22Rv1 (cell line): ENCODE measurements at regions not wholly inside any gene's neighbourhood (a gene's known extent, or its start where the extent isn't known, plus 50 kb on each side); places are given as distances from the start of the nearest gene placed in this dataset.

Experiments used
- H3K27ac ChIP-seq: fragments of 450-650 bp; 2 replicates; pipeline ENCODE4 v1.5.1; 2017
- CTCF ChIP-seq: fragments of 450-650 bp; IDR thresholded peaks from 2 replicates; pipeline ENCODE4 v1.5.1; 2017; ENCODE audit warnings: mild to moderate bottlenecking
- ZFX ChIP-seq: fragments of 450-650 bp; IDR thresholded peaks from 2 replicates; pipeline ENCODE4 v1.6.1; 2017; ENCODE audit warnings: antibody characterized with exemption, borderline replicate concordance

DNA sequence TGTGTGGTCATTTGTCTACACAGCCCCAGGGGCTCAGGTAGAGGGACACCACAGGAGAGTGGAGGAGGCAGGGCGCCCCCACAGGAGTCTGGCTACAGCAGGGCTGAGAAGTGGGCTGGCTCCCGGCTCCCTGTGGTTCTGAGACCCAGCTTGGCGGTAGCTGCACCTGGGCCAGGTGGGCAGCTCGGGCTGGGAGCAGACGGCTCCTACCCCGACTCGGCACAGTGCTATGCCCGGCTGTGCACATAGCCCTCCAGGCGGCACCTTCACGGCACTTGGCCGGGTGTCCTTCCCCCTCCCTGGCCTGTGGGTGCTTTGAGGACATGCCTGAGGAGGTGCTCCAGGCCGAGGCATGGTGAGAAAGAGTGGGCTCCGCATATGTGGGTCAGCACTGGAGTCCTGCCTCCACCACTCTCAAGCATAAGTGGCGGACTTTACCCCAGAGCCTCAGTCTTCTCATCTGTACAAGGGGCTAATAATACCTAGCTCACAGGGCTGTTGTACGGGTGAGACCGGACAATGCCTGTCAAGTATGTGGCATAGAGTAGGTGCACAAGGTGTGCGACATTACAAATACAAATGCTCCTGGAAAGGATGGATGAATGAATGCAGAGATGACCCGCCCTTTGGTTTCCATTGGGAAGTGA lies 50.1 kb upstream of the JPH3 start:
- no peak for TF ChIP-seq CTCF
- TF ChIP-seq ZFX: no peak
- H3K27ac ChIP-seq: no peak overlapping the region

GRCh38 chr16:87551487-87551886 lies 50.8 kb upstream of the JPH3 start:
- TF ChIP-seq ZFX: no peak
- no peak for TF ChIP-seq CTCF
- no peak overlapping the region for H3K27ac ChIP-seq

DNA sequence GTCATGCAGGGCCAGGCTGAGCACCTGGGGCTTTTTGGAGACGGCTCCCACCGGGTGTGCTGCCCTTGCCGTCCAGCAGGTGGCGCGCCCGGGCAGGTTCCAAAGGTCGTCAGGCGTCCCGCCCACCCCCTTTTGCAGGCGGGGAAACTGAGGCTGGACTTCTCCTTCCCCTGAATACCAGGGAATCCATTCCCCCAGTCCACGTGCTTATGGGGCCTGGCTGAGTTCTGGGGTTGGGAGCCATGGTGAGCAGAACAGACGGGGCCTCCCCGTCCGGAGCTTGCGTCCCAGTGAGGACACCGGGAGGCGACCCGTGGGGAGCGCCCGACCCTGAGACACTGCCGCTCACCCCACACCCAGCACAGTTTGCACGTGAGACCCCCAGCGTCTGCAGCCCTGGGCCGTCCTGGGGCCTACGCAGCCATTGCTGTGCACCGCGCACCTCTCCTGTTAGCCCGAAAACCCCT lies 51.8 kb upstream of the JPH3 start:
- H3K27ac ChIP-seq: no peak overlapping the region
- TF ChIP-seq ZFX (no peak), CTCF (peak; percentile 94)

- no peak for TF ChIP-seq ZFX
- no peak for TF ChIP-seq CTCF
- no peak overlapping the region for H3K27ac ChIP-seq
Measured at GRCh38 chr16:87549627-87550494, 52.4 kb upstream of the JPH3 start.

GRCh38 chr16:87548046-87548445 lies 54.3 kb upstream of the JPH3 start:
- TF ChIP-seq ZFX: no peak
- no peak for TF ChIP-seq CTCF
- no peak overlapping the region for H3K27ac ChIP-seq

DNA sequence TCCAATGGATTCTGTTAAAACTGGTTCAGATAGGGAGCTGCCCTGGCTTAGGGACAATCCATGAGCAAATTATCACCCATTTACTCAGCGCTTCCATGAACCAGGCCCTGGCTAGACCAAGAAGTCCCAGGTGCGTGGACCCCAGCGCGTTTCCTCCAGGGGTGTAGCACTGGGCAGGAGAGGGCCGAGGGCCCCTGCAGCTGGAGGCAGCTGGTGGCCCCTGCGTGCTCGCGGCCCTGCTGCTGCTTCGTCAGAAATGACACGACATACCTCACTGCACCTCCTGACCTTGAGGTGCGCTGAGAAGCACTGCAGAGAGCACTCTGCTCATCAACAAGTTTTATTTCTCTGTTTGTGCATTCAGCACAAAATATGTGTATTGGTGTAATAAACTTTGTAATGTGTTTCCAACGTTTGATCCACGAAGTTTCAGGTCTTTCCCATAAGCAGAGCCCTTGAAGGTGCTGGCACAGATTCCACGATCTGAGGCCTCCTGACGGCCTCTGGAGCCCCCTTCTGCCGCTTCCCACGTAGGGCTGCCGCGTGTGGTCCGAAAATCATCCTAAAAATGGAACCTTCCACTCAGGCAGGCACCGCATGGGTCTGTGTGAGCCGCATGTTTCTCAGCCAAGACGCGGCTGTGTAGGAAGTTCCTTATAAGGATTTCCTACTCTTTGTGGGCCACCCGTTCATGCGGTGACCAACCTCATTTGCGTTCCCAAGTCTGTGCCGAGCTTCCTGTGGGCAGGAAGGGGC lies 50.8 kb upstream of the ZCCHC14 start:
- H3K27ac ChIP-seq: no peak overlapping the region

More for the DNA sequence above, 50.8 kb upstream of the ZCCHC14 start:
- TF ChIP-seq CTCF (no peak), ZFX (no peak)
